Duodenal mucosa (tissue), 2 donors: ENCODE measurements at regions not wholly inside any gene's neighbourhood (a gene's known extent, or its start where the extent isn't known, plus 50 kb on each side); places are given as distances from the start of the nearest gene placed in this dataset.
"Not testable (repeated sequence)": the region's sequence is repeated elsewhere in the genome, so short reads cannot be mapped to it uniquely, and the experiment has no call there.

ENCODE experiments used
- H3K27ac ChIP-seq: one replicate; pipeline ENCODE4 v1.7.0; 2013; ENCODE audit warnings: low read depth, low read length
- H3K27me3 ChIP-seq, 2 donors: one replicate each; pipeline ENCODE4 v1.7.0; 2013; ENCODE audit warnings: low read length in 2 of 2, control low read depth in 1 of 2; ENCODE audit not compliant: insufficient read depth in 2 of 2, control insufficient read depth in 1 of 2
- H3K36me3 ChIP-seq, 2 donors: one replicate each; pipeline ENCODE4 v1.7.0; 2013; ENCODE audit warnings: low read length in 2 of 2, control low read depth in 1 of 2; ENCODE audit not compliant: insufficient read depth in 2 of 2, control insufficient read depth in 1 of 2
- H3K4me1 ChIP-seq, 2 donors: one replicate each; pipeline ENCODE4 v1.7.0; 2013; ENCODE audit warnings: low read length in 2 of 2, control low read depth in 1 of 2; ENCODE audit not compliant: insufficient read depth in 2 of 2, control insufficient read depth in 1 of 2
- H3K4me3 ChIP-seq, 2 donors: one replicate each; pipeline ENCODE4 v1.7.0; 2013; ENCODE audit warnings: low read length in 2 of 2, low read depth in 1 of 2
- H3K9ac ChIP-seq, 2 donors: one replicate each; pipeline ENCODE4 v1.7.0; 2013; ENCODE audit warnings: low read length in 2 of 2, low read depth in 1 of 2
- H3K9me3 ChIP-seq, 2 donors: one replicate each; pipeline ENCODE4 v1.7.0; 2013; ENCODE audit warnings: low read length in 2 of 2, control low read depth in 1 of 2; ENCODE audit not compliant: control insufficient read depth in 1 of 2

DNA sequence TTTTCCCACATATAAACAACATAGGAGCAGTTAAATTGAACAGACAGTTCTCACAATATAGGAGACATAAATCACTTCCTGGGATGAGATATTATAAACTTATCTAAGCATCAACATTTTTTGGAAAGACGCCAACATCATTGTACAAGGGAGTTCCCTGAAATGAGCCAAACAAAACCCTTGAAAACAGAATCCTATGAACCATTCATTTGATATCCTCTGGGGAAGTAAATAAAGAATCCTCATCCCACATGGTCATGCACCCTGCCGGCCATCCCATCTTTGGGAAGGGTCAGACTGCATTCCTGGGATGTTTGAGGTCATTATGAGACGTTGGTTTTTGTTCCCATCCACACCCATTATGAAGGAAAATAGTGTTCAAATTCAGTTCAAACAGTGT lies 111.8 kb upstream of the USP25 start:
- no peaks in the 10 kb centered on the region for H3K4me1 ChIP-seq
- no peak overlapping the region for H3K9ac ChIP-seq
- H3K36me3 ChIP-seq = no peaks in the 10 kb centered on the region
- no peak overlapping the region for H3K27ac ChIP-seq
- no peaks in the 10 kb centered on the region for H3K9me3 ChIP-seq
- no peak overlapping the region for H3K4me3 ChIP-seq
- H3K27me3 ChIP-seq = no peaks in the 10 kb centered on the region

DNA sequence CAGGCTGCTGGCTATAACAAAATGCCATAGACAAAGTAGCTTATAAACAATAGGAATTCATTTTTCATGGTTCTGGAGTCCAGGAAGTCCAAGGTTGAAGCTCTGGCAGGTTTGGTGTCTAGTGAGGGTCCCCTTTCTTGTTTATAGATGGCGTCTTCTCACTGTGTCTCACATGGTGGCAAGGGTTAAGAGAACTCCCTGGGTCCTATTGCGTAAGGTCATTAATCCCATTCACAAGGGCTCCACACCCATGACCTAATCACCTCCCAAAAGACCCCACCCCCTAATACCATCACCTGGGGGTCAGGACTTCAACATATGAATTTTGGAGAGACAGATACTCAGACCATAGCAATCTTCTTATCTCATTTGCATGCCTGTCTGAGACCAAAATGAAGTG lies 108.9 kb upstream of the USP25 start:
- H3K36me3 ChIP-seq = no peaks in the 10 kb centered on the region
- no peaks in the 10 kb centered on the region for H3K4me1 ChIP-seq
- H3K27ac ChIP-seq = no peak overlapping the region
- no peaks in the 10 kb centered on the region for H3K27me3 ChIP-seq
- no peaks in the 10 kb centered on the region for H3K9me3 ChIP-seq
- H3K9ac ChIP-seq = no peak overlapping the region
- no peak overlapping the region for H3K4me3 ChIP-seq

DNA sequence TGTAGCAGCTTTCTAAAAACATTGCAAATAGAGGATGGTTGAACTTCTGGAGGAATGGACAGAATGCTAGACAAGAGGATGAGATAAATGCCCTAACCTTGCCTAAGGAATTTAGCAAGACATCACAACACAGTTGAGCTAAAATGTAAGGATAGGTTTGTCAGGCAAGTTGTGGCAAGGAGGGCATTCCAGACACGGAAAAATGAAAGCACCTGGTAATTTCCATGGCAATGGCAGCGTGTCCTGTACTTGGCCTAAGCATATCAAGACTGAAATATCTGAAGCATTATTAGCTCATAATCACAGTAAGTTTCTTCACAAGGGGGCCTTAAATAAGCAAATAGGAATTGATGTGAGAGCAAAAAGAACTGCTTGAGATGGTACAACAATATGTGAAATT lies 105.1 kb upstream of the USP25 start:
- Histone ChIP-seq H3K27me3 (no peaks in the 10 kb centered on the region), H3K9ac (no peak overlapping the region), H3K9me3 (no peaks in the 10 kb centered on the region), H3K27ac (no peak overlapping the region), H3K36me3 (no peaks in the 10 kb centered on the region), H3K4me3 (no peak overlapping the region), H3K4me1 (peaks cover 0 to 4% of the 10 kb centered on the region in 2 donors)

DNA sequence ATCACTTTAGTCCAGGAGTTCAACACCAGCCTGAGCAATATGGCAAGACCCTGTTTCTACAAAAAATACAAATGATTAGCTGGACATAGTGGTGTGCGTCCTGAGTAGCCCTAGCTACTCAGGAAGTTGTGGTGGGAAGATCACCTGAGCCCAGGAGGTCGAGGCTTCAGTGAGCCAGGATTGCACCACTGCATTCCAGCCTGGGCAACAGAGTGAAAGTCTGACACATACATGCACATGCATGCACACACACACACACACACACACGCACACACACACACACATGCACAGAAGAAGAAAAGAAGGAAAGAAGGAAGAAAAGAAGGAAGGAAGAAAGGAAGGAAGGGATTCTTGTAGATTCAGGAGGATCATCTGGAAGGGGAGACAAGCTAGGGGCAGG lies 104.4 kb upstream of the USP25 start:
- Histone ChIP-seq H3K27me3 (no peaks in the 10 kb centered on the region), H3K4me1 (peaks cover 0 to 4% of the 10 kb centered on the region in 2 donors), H3K9ac (no peak overlapping the region), H3K9me3 (no peaks in the 10 kb centered on the region), H3K27ac (no peak overlapping the region), H3K4me3 (no peak overlapping the region), H3K36me3 (no peaks in the 10 kb centered on the region)

DNA sequence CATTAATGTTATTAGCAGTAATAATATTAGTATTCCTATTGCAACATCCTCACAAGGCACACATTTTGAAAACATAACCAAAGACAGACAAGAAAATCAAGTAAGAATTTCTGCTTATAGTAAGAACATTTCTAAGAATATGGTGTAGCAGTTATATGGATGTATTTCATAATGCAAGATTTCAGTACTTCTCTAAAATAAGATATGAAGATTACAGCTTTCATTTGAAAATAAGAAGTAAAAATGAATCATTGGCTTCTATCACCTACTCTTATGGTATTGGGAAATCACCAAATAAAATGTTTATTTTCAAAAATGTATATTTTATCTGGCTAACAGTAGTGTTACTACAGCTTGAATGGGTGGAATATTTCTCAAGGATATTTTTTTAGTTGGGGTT lies 103.8 kb upstream of the USP25 start:
- no peaks in the 10 kb centered on the region for H3K9me3 ChIP-seq
- no peaks in the 10 kb centered on the region for H3K27me3 ChIP-seq
- H3K27ac ChIP-seq = no peak overlapping the region
- H3K4me1 ChIP-seq = peaks cover 0 to 4% of the 10 kb centered on the region in 2 donors
- no peak overlapping the region for H3K9ac ChIP-seq
- H3K36me3 ChIP-seq = no peaks in the 10 kb centered on the region
- H3K4me3 ChIP-seq = no peak overlapping the region

DNA sequence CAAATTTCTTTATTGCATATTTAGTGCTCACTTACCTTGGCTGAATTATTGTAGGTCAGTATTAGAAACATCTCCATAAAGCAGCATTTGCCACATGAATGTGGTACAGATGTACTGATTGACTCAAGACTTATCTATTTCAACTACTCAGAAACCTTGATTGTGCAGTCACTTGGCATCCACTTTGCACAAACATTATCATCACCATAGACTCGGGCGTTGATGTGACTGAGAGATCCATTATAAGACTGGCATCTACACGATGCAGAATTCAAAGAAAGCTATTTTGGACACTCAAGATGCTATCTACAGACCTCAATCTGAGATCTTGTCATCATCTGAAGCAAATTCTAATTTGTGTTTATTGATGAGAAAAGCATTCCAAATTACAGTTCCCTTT lies 102.8 kb upstream of the USP25 start:
- Histone ChIP-seq H3K27ac (no peak overlapping the region), H3K4me3 (no peak overlapping the region), H3K36me3 (no peaks in the 10 kb centered on the region)

DNA sequence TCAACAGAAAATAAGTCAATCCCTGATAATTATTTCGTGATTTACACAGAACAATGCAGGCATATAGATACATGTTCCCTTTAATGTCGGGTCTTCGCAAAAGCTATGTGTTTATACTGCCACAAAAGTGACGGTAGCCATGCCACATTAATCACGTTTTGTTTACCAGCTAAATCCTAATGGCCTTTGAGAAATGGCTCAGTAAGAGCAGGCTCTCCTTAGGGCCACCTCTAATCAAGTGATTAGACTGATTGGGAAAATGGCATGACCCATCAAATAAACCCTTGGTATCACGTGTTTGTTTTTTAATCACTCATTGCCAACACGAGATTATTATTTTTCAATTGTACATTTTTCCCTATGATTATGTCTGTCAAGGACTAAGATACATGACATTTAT lies 102.0 kb upstream of the USP25 start:
- no peaks in the 10 kb centered on the region for H3K36me3 ChIP-seq
- no peaks in the 10 kb centered on the region for H3K27me3 ChIP-seq
- no peak overlapping the region for H3K27ac ChIP-seq
- H3K4me1 ChIP-seq = peaks cover 0 to 4% of the 10 kb centered on the region in 2 donors
- no peaks in the 10 kb centered on the region for H3K9me3 ChIP-seq
- H3K4me3 ChIP-seq = peak overlapping the region in 1 of 2 donors; percentile 29
- no peak overlapping the region for H3K9ac ChIP-seq

More for the DNA sequence above, 102.8 kb upstream of the USP25 start:
- no peak overlapping the region for H3K9ac ChIP-seq
- H3K27me3 ChIP-seq = no peaks in the 10 kb centered on the region
- no peaks in the 10 kb centered on the region for H3K9me3 ChIP-seq
- H3K4me1 ChIP-seq = peaks cover 0 to 4% of the 10 kb centered on the region in 2 donors

DNA sequence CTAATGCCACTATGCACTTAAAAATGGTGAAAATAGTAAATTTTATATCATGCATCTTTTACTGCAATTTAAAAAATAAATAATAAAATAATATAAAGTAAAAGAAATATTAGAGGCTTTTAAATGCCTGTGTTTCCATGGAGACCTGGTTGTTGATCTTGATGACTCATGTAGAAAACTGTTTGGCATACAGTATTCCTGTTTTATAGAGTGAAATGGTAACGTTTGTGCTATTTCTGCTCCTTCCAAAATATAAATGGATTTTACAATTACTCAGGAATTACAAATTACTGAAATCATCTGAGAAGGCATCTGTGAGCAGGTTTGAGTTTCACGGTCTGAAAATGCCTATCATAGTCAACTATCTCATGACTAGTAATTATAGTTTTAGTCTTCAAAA lies 98.4 kb upstream of the USP25 start:
- no peaks in the 10 kb centered on the region for H3K36me3 ChIP-seq
- H3K4me1 ChIP-seq = peaks cover 0 to 4% of the 10 kb centered on the region in 2 donors
- no peak overlapping the region for H3K27ac ChIP-seq
- no peak overlapping the region for H3K9ac ChIP-seq
- no peaks in the 10 kb centered on the region for H3K27me3 ChIP-seq
- no peak overlapping the region for H3K4me3 ChIP-seq
- H3K9me3 ChIP-seq = no peaks in the 10 kb centered on the region

DNA sequence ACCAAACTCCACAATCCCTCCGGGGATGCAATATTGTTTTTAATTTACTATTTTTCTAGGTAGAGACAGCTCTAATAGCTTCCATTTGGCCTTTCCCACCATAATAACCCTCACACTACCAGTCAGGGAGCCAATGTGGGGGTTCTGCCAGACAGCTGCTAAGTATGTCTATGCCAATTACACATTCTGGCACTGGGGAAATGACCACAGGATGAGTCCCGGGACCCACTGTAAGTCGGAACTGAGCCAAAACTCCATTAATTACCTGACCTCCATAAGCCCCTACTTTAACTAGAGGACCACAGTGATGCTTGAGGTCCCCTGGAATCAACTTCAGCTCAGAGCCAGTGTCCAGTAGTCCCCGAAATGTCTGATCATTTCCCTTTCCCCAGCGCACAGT lies 95.2 kb upstream of the USP25 start:
- not testable (repeated sequence) for H3K27ac ChIP-seq, H3K36me3 ChIP-seq, H3K27me3 ChIP-seq, H3K9me3 ChIP-seq, H3K4me3 ChIP-seq, H3K9ac ChIP-seq, H3K4me1 ChIP-seq

DNA sequence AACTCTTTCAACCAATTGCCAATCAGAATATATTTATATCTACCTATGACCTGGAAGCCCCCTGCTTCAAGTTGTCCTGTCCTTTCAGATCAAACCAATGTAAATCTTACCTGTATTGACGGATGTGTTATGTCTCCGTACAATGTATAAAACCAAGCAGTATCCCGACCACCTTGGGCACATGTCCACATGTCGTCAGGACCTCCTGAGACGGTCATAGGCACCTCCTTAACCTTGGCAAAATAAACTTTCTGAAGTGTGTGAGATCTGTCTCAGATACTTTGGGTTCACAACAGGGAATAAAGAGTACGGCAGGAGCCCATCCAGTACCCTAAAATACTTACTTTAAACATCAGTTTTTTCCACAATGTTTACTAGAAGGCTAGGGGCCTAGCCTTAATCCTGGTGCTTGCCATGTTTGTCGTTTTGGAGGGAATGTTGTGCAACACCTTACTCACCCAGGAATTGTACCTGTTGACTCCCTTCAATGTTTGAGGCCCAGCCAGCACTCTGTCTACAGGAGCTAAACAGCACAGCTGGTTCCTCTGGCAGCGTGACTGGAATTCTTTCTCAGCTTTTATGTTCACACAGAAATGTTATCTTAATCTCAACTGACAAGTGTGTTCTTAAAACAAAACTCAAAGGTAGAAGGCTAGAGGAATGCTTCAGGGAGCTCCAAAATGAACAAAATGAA lies 90.8 kb upstream of the USP25 start:
- H3K9me3 ChIP-seq = no peaks in the 10 kb centered on the region
- H3K4me1 ChIP-seq = no peaks in the 10 kb centered on the region
- no peak overlapping the region for H3K9ac ChIP-seq
- no peaks in the 10 kb centered on the region for H3K27me3 ChIP-seq
- no peak overlapping the region for H3K4me3 ChIP-seq
- H3K36me3 ChIP-seq = no peaks in the 10 kb centered on the region
- H3K27ac ChIP-seq = no peak overlapping the region

DNA sequence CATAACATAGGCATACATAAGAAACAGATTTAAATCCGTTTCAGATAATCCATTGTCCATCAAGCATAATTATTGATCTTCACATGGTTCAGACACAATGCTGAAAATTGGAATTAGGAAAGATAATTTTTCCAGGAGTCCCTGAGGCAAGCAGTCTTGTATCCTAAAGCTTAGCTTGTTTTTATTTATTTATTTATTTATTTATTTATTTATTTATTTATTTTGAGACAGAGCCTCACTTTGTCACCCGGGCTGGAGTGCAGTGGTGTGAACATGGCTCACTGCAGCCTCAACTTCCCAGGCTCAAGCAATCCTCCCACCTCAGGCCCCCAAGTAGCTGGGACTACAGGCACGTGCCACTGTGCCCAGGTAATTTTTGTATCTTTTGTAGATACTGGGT lies 89.7 kb upstream of the USP25 start:
- not testable (repeated sequence) for H3K4me3 ChIP-seq, H3K9me3 ChIP-seq, H3K9ac ChIP-seq, H3K36me3 ChIP-seq, H3K27me3 ChIP-seq, H3K27ac ChIP-seq, H3K4me1 ChIP-seq
